Erythroblast (primary cell): ENCODE measurements at regions not wholly inside any gene's neighbourhood (a gene's known extent, or its start where the extent isn't known, plus 50 kb on each side); places are given as distances from the start of the nearest gene placed in this dataset.

ENCODE experiments used
- GATA1 ChIP-seq: IDR thresholded peaks from 2 replicates; pipeline ENCODE4 v1.6.1; 2011; ENCODE audit warnings: low read depth, mild to moderate bottlenecking, control low read depth, low read length, moderate library complexity
- POLR2A ChIP-seq: IDR thresholded peaks from 2 replicates; pipeline ENCODE4 v1.6.1; 2011; ENCODE audit warnings: mild to moderate bottlenecking, low read length

GRCh38 chr2:167451496-167452289 is 563.4 kb downstream of the XIRP2 start:
- TF ChIP-seq POLR2A (no peak), GATA1 (no peak)
